Upper lobe of right lung (tissue), 1 donor: ENCODE measurements at regions not wholly inside any gene's neighbourhood (a gene's known extent, or its start where the extent isn't known, plus 50 kb on each side); places are given as distances from the start of the nearest gene placed in this dataset.

ENCODE experiments used
- ATAC-seq: fragments of 200-7000 bp; cut with Tn5 transposase; one replicate; pipeline ENCODE4 v1.9.1; 2020; ENCODE audit warnings: mild to moderate bottlenecking, moderate library complexity
- DNase-seq: peaks from one replicate; pipeline ENCODE4 v3.0.0-alpha.2; 2020
- H3K27ac ChIP-seq: fragments of 200-600 bp; one replicate; pipeline ENCODE4 v1.8.0; 2022
- H3K27me3 ChIP-seq: fragments of 200-600 bp; one replicate; pipeline ENCODE4 v1.8.0; 2022; ENCODE audit warnings: mild to moderate bottlenecking
- H3K36me3 ChIP-seq: fragments of 200-600 bp; one replicate; pipeline ENCODE4 v1.8.0; 2022
- H3K4me1 ChIP-seq: fragments of 200-600 bp; one replicate; pipeline ENCODE4 v1.8.0; 2022
- H3K4me3 ChIP-seq: fragments of 200-600 bp; one replicate; pipeline ENCODE4 v1.8.0; 2022; ENCODE audit warnings: mild to moderate bottlenecking
- H3K9me3 ChIP-seq: fragments of 200-600 bp; one replicate; pipeline ENCODE4 v1.8.0; 2022
- CTCF ChIP-seq: fragments of 200-600 bp; IDR thresholded peaks from one replicate; pipeline ENCODE4 v1.8.0; 2022; ENCODE audit warnings: antibody characterized with exemption
- intact Hi-C: fragments of 100-400 bp; cut with DNase I; formaldehyde crosslinking; loops from one replicate; pipeline ENCODE4 v1.11.0; 2022
- donor health status: DM: no; HTN: yes; CAD: no; lungs with severe emphysema.

DNA sequence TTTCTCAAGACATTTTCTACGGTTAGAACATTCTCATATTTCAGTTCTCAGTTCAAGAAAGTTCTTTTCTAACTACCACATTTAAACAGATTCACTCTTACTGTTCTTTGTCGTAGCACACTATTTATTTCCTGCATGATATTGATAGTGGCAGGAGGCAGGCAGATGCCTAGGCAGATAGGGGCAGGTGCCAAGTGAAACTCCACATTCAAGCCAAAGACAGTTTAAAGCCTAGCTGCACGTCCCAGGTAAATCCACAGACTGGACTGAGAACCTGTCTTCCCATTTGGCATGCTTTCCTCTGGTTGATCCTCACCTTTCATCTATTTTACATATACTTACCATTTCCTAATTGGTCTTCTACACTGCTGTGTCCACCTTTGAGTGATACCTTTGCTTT is 359.3 kb downstream of the TMX3 start:
- no peak for ATAC-seq
- H3K27ac ChIP-seq = no peak overlapping the region
- no peaks in the 10 kb centered on the region for H3K4me1 ChIP-seq
- intact Hi-C loops = no loop called here
- no peaks in the 10 kb centered on the region for H3K27me3 ChIP-seq
- DNase-seq = no peak
- peaks cover 9% of the 10 kb centered on the region for H3K9me3 ChIP-seq
- H3K4me3 ChIP-seq = no peak overlapping the region
- no peak for TF ChIP-seq CTCF
- H3K36me3 ChIP-seq = no peaks in the 10 kb centered on the region

GRCh38 chr18:68354176-68354575 is 360.7 kb downstream of the TMX3 start:
- Histone ChIP-seq H3K4me1 (no peaks in the 10 kb centered on the region), H3K9me3 (peaks cover 9% of the 10 kb centered on the region), H3K4me3 (no peak overlapping the region), H3K27me3 (no peaks in the 10 kb centered on the region), H3K36me3 (no peaks in the 10 kb centered on the region), H3K27ac (no peak overlapping the region)
- TF ChIP-seq CTCF = no peak
- DNase-seq (no peak), ATAC-seq (no peak)
- intact Hi-C loops = no loop called here

- no peak for ATAC-seq
- Histone ChIP-seq H3K4me1 (no peaks in the 10 kb centered on the region), H3K27me3 (no peaks in the 10 kb centered on the region), H3K9me3 (no peaks in the 10 kb centered on the region), H3K27ac (no peak overlapping the region), H3K4me3 (no peak overlapping the region), H3K36me3 (no peaks in the 10 kb centered on the region)
- DNase-seq = no peak
- no peak for TF ChIP-seq CTCF
- intact Hi-C loops = no loop called here
These were observed 372.8 kb downstream of the TMX3 start for GRCh38 chr18:68342039-68342659.

GRCh38 chr18:68340606-68341005 is 374.3 kb downstream of the TMX3 start:
- H3K36me3 ChIP-seq = no peaks in the 10 kb centered on the region
- H3K4me1 ChIP-seq = no peaks in the 10 kb centered on the region
- intact Hi-C loops = no loop called here
- H3K27me3 ChIP-seq = no peaks in the 10 kb centered on the region
- no peaks in the 10 kb centered on the region for H3K9me3 ChIP-seq
- DNase-seq (no peak), ATAC-seq (no peak)
- H3K4me3 ChIP-seq = no peak overlapping the region
- no peak overlapping the region for H3K27ac ChIP-seq
- no peak for TF ChIP-seq CTCF

GRCh38 chr18:68330658-68331057 is 384.2 kb downstream of the TMX3 start:
- H3K9me3 ChIP-seq = no peaks in the 10 kb centered on the region
- H3K27ac ChIP-seq = no peak overlapping the region
- H3K36me3 ChIP-seq = no peaks in the 10 kb centered on the region
- no peak overlapping the region for H3K4me3 ChIP-seq
- intact Hi-C loops = no loop called here
- H3K4me1 ChIP-seq = no peaks in the 10 kb centered on the region
- no peak for ATAC-seq
- H3K27me3 ChIP-seq = no peaks in the 10 kb centered on the region
- no peak for DNase-seq
- TF ChIP-seq CTCF = no peak

- H3K4me1 ChIP-seq = no peaks in the 10 kb centered on the region
- DNase-seq = no peak
- ATAC-seq = no peak
- H3K9me3 ChIP-seq = no peaks in the 10 kb centered on the region
- no peak for TF ChIP-seq CTCF
- intact Hi-C loops = no loop called here
- H3K27me3 ChIP-seq = no peaks in the 10 kb centered on the region
- no peak overlapping the region for H3K4me3 ChIP-seq
- no peaks in the 10 kb centered on the region for H3K36me3 ChIP-seq
- no peak overlapping the region for H3K27ac ChIP-seq
These were observed 391.0 kb downstream of the TMX3 start for GRCh38 chr18:68323921-68324320.
